ENCODE measurements at regions not wholly inside any gene's neighbourhood (a gene's known extent, or its start where the extent isn't known, plus 50 kb on each side); places are given as distances from the start of the nearest gene placed in this dataset.

- TF ChIP-seq, protein P1, sequence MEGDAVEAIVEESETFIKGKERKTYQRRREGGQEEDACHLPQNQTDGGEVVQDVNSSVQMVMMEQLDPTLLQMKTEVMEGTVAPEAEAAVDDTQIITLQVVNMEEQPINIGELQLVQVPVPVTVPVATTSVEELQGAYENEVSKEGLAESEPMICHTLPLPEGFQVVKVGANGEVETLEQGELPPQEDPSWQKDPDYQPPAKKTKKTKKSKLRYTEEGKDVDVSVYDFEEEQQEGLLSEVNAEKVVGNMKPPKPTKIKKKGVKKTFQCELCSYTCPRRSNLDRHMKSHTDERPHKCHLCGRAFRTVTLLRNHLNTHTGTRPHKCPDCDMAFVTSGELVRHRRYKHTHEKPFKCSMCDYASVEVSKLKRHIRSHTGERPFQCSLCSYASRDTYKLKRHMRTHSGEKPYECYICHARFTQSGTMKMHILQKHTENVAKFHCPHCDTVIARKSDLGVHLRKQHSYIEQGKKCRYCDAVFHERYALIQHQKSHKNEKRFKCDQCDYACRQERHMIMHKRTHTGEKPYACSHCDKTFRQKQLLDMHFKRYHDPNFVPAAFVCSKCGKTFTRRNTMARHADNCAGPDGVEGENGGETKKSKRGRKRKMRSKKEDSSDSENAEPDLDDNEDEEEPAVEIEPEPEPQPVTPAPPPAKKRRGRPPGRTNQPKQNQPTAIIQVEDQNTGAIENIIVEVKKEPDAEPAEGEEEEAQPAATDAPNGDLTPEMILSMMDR (IDR thresholded peaks at IDR 0.05; ENCODE audit: low read depth, low read length), result no peak
- TF ChIP-seq EZH2phosphoT487 (IDR thresholded peaks at IDR 0.05; ENCODE audit: low read depth), result no peak
Observed at GRCh38 chr18:31267823-31268481, 50.0 kb upstream of the DSG1 start.

All from OCI-LY3 (cell line).